ENCODE measurements at regions not wholly inside any gene's neighbourhood (a gene's known extent, or its start where the extent isn't known, plus 50 kb on each side); places are given as distances from the start of the nearest gene placed in this dataset.

- Histone ChIP-seq H3K79me2 (ENCODE audit: insufficient read depth) (no peaks in the 10 kb centered on the region), H4K20me1 (ENCODE audit: insufficient read depth) (no peaks in the 10 kb centered on the region), H3F3A (ENCODE audit: insufficient read depth) (peaks cover 14% of the 10 kb centered on the region; the same call in 1 of the 2 replicates), H3K4me3 (no peak overlapping the region), H3K4me1 (ENCODE audit: insufficient read depth) (peaks cover 11% of the 10 kb centered on the region), H3K9me3 (ENCODE audit: low read depth) (no peaks in the 10 kb centered on the region), H3K27ac (no peak overlapping the region), H3K36me3 (ENCODE audit: low read depth) (no peaks in the 10 kb centered on the region), H2AFZ (no peak overlapping the region), H3K27me3 (replicated peaks; ENCODE audit: insufficient read depth) (no peaks in the 10 kb centered on the region), H3K9me2 (ENCODE audit: insufficient read depth) (no peaks in the 10 kb centered on the region), H3K4me2 (ENCODE audit: unreplicated experiment) (no peak overlapping the region), H3K9ac (no peak overlapping the region)
- in situ Hi-C loops (cut with MboI) = no loop called here
- no peak for DNase-seq
- WGBS, 2 experiments (ENCODE audit: low coverage in 1 of 2, low lambda C conversion rate in 2 of 2, missing lambda C conversion rate in 2 of 2) = 95 to 100% methylated on average over 1 of the region's 1 CpG
- TF ChIP-seq EZH2 (IDR thresholded peaks at IDR 0.05; ENCODE audit: insufficient read depth, poor library complexity, severe bottlenecking) (no peak), EZH2phosphoT487 (IDR thresholded peaks at IDR 0.05; ENCODE audit: insufficient read depth, low read depth) (no peak)
Measured at GRCh38 chr3:27615555-27615954, 106.6 kb downstream of the EOMES start.

- in situ Hi-C loops (cut with MboI) = no loop called here
- Histone ChIP-seq H3K27ac (peak overlapping the region; percentile 73; the same call in 1 of the 2 replicates), H3K9me3 (ENCODE audit: low read depth) (no peaks in the 10 kb centered on the region), H3K9ac (no peak overlapping the region), H4K20me1 (ENCODE audit: insufficient read depth) (no peaks in the 10 kb centered on the region), H3K9me2 (ENCODE audit: insufficient read depth) (no peaks in the 10 kb centered on the region), H3F3A (ENCODE audit: insufficient read depth) (peaks cover 14% of the 10 kb centered on the region; the same call in 1 of the 2 replicates), H3K36me3 (ENCODE audit: low read depth) (no peaks in the 10 kb centered on the region), H3K4me2 (ENCODE audit: unreplicated experiment) (no peak overlapping the region), H3K4me1 (ENCODE audit: insufficient read depth) (peaks cover 11% of the 10 kb centered on the region), H2AFZ (no peak overlapping the region), H3K79me2 (ENCODE audit: insufficient read depth) (no peaks in the 10 kb centered on the region), H3K4me3 (no peak overlapping the region), H3K27me3 (replicated peaks; ENCODE audit: insufficient read depth) (no peaks in the 10 kb centered on the region)
- TF ChIP-seq EZH2 (IDR thresholded peaks at IDR 0.05; ENCODE audit: insufficient read depth, poor library complexity, severe bottlenecking) = no peak
- no peak for TF ChIP-seq EZH2phosphoT487 (IDR thresholded peaks at IDR 0.05; ENCODE audit: insufficient read depth, low read depth)
- WGBS, 2 experiments (ENCODE audit: low coverage in 1 of 2, low lambda C conversion rate in 2 of 2, missing lambda C conversion rate in 2 of 2) = 82 to 88% methylated on average over 4 of the region's 4 CpGs
- no peak for DNase-seq
Measured at GRCh38 chr3:27614592-27614991, 107.5 kb downstream of the EOMES start.

GRCh38 chr3:27613846-27614500 is 108.2 kb downstream of the EOMES start:
- Histone ChIP-seq H3K79me2 (ENCODE audit: insufficient read depth) (no peaks in the 10 kb centered on the region), H3K27me3 (replicated peaks; ENCODE audit: insufficient read depth) (no peaks in the 10 kb centered on the region), H2AFZ (peak overlapping the region; percentile 61), H3K9me2 (ENCODE audit: insufficient read depth) (no peaks in the 10 kb centered on the region), H3K9ac (peak overlapping the region; percentile 15; the same call in 1 of the 2 replicates), H3K36me3 (ENCODE audit: low read depth) (no peaks in the 10 kb centered on the region), H3K4me2 (ENCODE audit: unreplicated experiment) (peak overlapping the region; percentile 62), H3K4me3 (no peak overlapping the region; the same call in 1 of the 2 replicates), H3K27ac (peak overlapping the region; percentile 73), H3F3A (ENCODE audit: insufficient read depth) (peaks cover 14% of the 10 kb centered on the region; the same call in 1 of the 2 replicates), H4K20me1 (ENCODE audit: insufficient read depth) (no peaks in the 10 kb centered on the region), H3K9me3 (ENCODE audit: low read depth) (no peaks in the 10 kb centered on the region), H3K4me1 (ENCODE audit: insufficient read depth) (peaks cover 11% of the 10 kb centered on the region)
- WGBS, 2 experiments (ENCODE audit: low coverage in 1 of 2, low lambda C conversion rate in 2 of 2, missing lambda C conversion rate in 2 of 2) = 10 to 24% methylated on average over 2 of the region's 2 CpGs
- in situ Hi-C loops (cut with MboI) = no loop called here
- TF ChIP-seq EZH2phosphoT487 (IDR thresholded peaks at IDR 0.05; ENCODE audit: insufficient read depth, low read depth) (no peak), EZH2 (IDR thresholded peaks at IDR 0.05; ENCODE audit: insufficient read depth, poor library complexity, severe bottlenecking) (no peak)
- peak; percentile 70 for DNase-seq

GRCh38 chr3:27610800-27611525 is 111.2 kb downstream of the EOMES start:
- DNase-seq = no peak
- 82% methylated on average over 8 of the region's 8 CpGs for WGBS, 2 experiments (ENCODE audit: low coverage in 1 of 2, low lambda C conversion rate in 2 of 2, missing lambda C conversion rate in 2 of 2)
- Histone ChIP-seq H3K79me2 (ENCODE audit: insufficient read depth) (no peaks in the 10 kb centered on the region), H3K4me2 (ENCODE audit: unreplicated experiment) (no peak overlapping the region), H3K4me3 (no peak overlapping the region), H3F3A (ENCODE audit: insufficient read depth) (peaks cover 27% of the 10 kb centered on the region), H3K9me3 (ENCODE audit: low read depth) (no peaks in the 10 kb centered on the region), H2AFZ (no peak overlapping the region), H3K36me3 (ENCODE audit: low read depth) (no peaks in the 10 kb centered on the region), H3K4me1 (ENCODE audit: insufficient read depth) (peaks cover 26% of the 10 kb centered on the region), H3K9me2 (ENCODE audit: insufficient read depth) (no peaks in the 10 kb centered on the region), H3K9ac (no peak overlapping the region), H3K27ac (no peak overlapping the region), H4K20me1 (ENCODE audit: insufficient read depth) (no peaks in the 10 kb centered on the region), H3K27me3 (replicated peaks; ENCODE audit: insufficient read depth) (no peaks in the 10 kb centered on the region)
- TF ChIP-seq EZH2phosphoT487 (IDR thresholded peaks at IDR 0.05; ENCODE audit: insufficient read depth, low read depth) (no peak), EZH2 (IDR thresholded peaks at IDR 0.05; ENCODE audit: insufficient read depth, poor library complexity, severe bottlenecking) (no peak)
- in situ Hi-C loops (cut with MboI) = no loop called here
